Smooth muscle cell (in vitro differentiated cells): ENCODE measurements at regions not wholly inside any gene's neighbourhood (a gene's known extent, or its start where the extent isn't known, plus 50 kb on each side); places are given as distances from the start of the nearest gene placed in this dataset.
A peak's percentile ranks its signal among the peaks of the same experiment; 100 is the strongest.

Experiments used
- DNase-seq: peaks from one replicate; lab custom pipeline; 2025; ENCODE audit not compliant: unreplicated experiment; lab: John Stamatoyannopoulos, UW
- H2AFZ ChIP-seq: fragments of 200-600 bp; sonication (generic); 2 replicates; pipeline ENCODE4 v1.6.0; 2016; ENCODE audit warnings: antibody characterized with exemption, low read depth, mild to moderate bottlenecking
- H3F3A ChIP-seq: fragments of 200-600 bp; sonication (generic); 2 replicates; pipeline ENCODE4 v1.6.0; 2017; ENCODE audit warnings: antibody characterized with exemption, low read depth
- H3K27ac ChIP-seq: fragments of 200-600 bp; sonication (generic); 2 replicates; pipeline ENCODE4 v1.5.1; 2016; ENCODE audit warnings: low read depth, mild to moderate bottlenecking
- H3K27me3 ChIP-seq: fragments of 200-600 bp; sonication (generic); 2 replicates; pipeline ENCODE4 v1.6.1; 2016; ENCODE audit warnings: low read depth, mild to moderate bottlenecking
- H3K36me3 ChIP-seq: fragments of 200-600 bp; sonication (generic); 2 replicates; pipeline ENCODE4 v1.5.1; 2016; ENCODE audit warnings: low read depth
- H3K4me1 ChIP-seq: fragments of 200-600 bp; sonication (generic); 2 replicates; pipeline ENCODE4 v1.5.1; 2016; ENCODE audit warnings: low read depth
- H3K4me2 ChIP-seq: fragments of 200-600 bp; sonication (generic); 2 replicates; pipeline ENCODE4 v1.6.0; 2016; ENCODE audit warnings: mild to moderate bottlenecking
- H3K4me3 ChIP-seq: fragments of 200-600 bp; sonication (generic); 2 replicates; pipeline ENCODE4 v1.5.1; 2016; ENCODE audit warnings: mild to moderate bottlenecking
- H3K79me2 ChIP-seq: fragments of 200-600 bp; sonication (generic); 2 replicates; pipeline ENCODE4 v1.6.0; 2016; ENCODE audit warnings: low read depth, mild to moderate bottlenecking
- H3K9ac ChIP-seq: fragments of 200-600 bp; sonication (generic); 2 replicates; pipeline ENCODE4 v1.6.0; 2016; ENCODE audit warnings: low read depth
- H3K9me3 ChIP-seq: fragments of 200-600 bp; sonication (generic); replicated peaks from 2 replicates; pipeline ENCODE4 v1.5.1; 2016; ENCODE audit warnings: low read depth
- H4K20me1 ChIP-seq: fragments of 200-600 bp; sonication (generic); 2 replicates; pipeline ENCODE4 v1.6.0; 2016; ENCODE audit warnings: low read depth
- CTCF ChIP-seq: fragments of 200-600 bp; sonication (generic); IDR thresholded peaks from 2 replicates; pipeline ENCODE4 v1.5.1; 2017; ENCODE audit warnings: borderline replicate concordance, mild to moderate bottlenecking, antibody characterized with exemption; ENCODE audit not compliant: insufficient read depth, poor library complexity, severe bottlenecking
- WGBS: methylation state at CpG from one replicate; pipeline ENCODE4 v1.1.7; 2016; ENCODE audit warnings: low lambda C conversion rate; 5-methylcytosine and 5-hydroxymethylcytosine counted together

- Histone ChIP-seq H3F3A (peaks cover 6% of the 10 kb centered on the region), H3K4me2 (no peak overlapping the region), H3K36me3 (no peaks in the 10 kb centered on the region), H3K4me1 (peaks cover 6% of the 10 kb centered on the region), H2AFZ (peak overlapping the region; percentile 66), H3K79me2 (no peaks in the 10 kb centered on the region), H3K27me3 (no peaks in the 10 kb centered on the region), H3K9ac (no peak overlapping the region), H3K9me3 (no peaks in the 10 kb centered on the region), H3K27ac (no peak overlapping the region), H3K4me3 (no peak overlapping the region), H4K20me1 (no peaks in the 10 kb centered on the region)
- TF ChIP-seq CTCF = no peak
- DNase-seq = no peak
- WGBS = 66% methylated on average over 4 of the region's 4 CpGs
These were observed 90.0 kb upstream of the SEMA3C start for GRCh38 chr7:81008901-81009300.

DNA sequence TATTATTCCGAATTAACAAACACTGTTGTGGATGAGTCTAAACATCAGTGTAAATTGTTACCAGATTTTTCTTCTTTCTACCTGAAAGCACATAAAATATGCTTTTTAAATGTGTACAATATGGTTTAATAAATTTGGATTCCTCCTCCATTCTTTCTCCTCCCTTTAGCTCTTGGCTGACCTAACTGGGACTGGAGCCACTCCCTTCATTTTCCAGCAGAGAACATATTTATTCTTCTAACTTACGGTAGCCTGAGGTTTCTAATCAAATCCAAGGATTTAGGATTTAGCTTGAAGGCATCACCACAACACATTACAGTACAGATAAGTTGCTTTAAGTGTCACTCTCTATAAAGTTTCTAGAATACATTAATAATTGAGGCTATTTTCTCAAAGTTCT, 88.2 kb upstream of the SEMA3C start:
- no peaks in the 10 kb centered on the region for H3K27me3 ChIP-seq
- no peaks in the 10 kb centered on the region for H3K9me3 ChIP-seq
- TF ChIP-seq CTCF = no peak
- H3K4me1 ChIP-seq = no peaks in the 10 kb centered on the region
- H2AFZ ChIP-seq = peak overlapping the region; percentile 68
- WGBS = 50% methylated on average over 2 of the region's 2 CpGs
- no peak overlapping the region for H3K4me3 ChIP-seq
- no peaks in the 10 kb centered on the region for H3F3A ChIP-seq
- no peaks in the 10 kb centered on the region for H4K20me1 ChIP-seq
- H3K4me2 ChIP-seq = no peak overlapping the region
- no peaks in the 10 kb centered on the region for H3K79me2 ChIP-seq
- DNase-seq = no peak
- H3K27ac ChIP-seq = no peak overlapping the region
- H3K9ac ChIP-seq = no peak overlapping the region
- no peaks in the 10 kb centered on the region for H3K36me3 ChIP-seq

- no peak for DNase-seq
- Histone ChIP-seq H3K4me2 (no peak overlapping the region), H3K36me3 (no peaks in the 10 kb centered on the region), H4K20me1 (no peaks in the 10 kb centered on the region), H3K9me3 (no peaks in the 10 kb centered on the region), H3F3A (no peaks in the 10 kb centered on the region), H3K27ac (no peak overlapping the region), H3K4me1 (no peaks in the 10 kb centered on the region), H3K27me3 (no peaks in the 10 kb centered on the region), H3K9ac (no peak overlapping the region), H2AFZ (no peak overlapping the region), H3K4me3 (no peak overlapping the region), H3K79me2 (no peaks in the 10 kb centered on the region)
- no peak for TF ChIP-seq CTCF
- 95% methylated on average over 5 of the region's 5 CpGs for WGBS
These were observed 86.4 kb upstream of the SEMA3C start for GRCh38 chr7:81005254-81005653.

GRCh38 chr7:81004098-81004497, 85.2 kb upstream of the SEMA3C start:
- Histone ChIP-seq H3K9ac (peak overlapping the region; percentile 24), H4K20me1 (no peaks in the 10 kb centered on the region), H3K9me3 (no peaks in the 10 kb centered on the region), H3K4me3 (no peak overlapping the region), H3F3A (no peaks in the 10 kb centered on the region), H3K4me1 (no peaks in the 10 kb centered on the region), H3K4me2 (no peak overlapping the region), H3K36me3 (no peaks in the 10 kb centered on the region), H3K27me3 (no peaks in the 10 kb centered on the region), H3K79me2 (no peaks in the 10 kb centered on the region), H3K27ac (peak overlapping the region; percentile 63), H2AFZ (peak overlapping the region; percentile 8)
- no peak for DNase-seq
- 50% methylated on average over 1 of the region's 1 CpG for WGBS
- TF ChIP-seq CTCF = no peak
